OCI-LY7 (cell line): ENCODE measurements at regions not wholly inside any gene's neighbourhood (a gene's known extent, or its start where the extent isn't known, plus 50 kb on each side); places are given as distances from the start of the nearest gene placed in this dataset.

ENCODE experiments used
- BruUV-seq: library from RNA; stranded (reverse); fragments of 400-500 nt; replicated peaks from 2 replicates; lab custom pipeline; 2021; lab: Mats Ljungman, UMichigan
- CTCF ChIA-PET: fragments of 300-600 bp; sonication (Branson Sonifier 250); formaldehyde crosslinking; loops from one replicate; lab custom pipeline; 2022; ENCODE audit warnings: antibody characterized with exemption; ENCODE audit not compliant: unreplicated experiment; lab: Charles Lee
- POLR2A ChIA-PET: fragments of 300-600 bp; sonication (Branson Sonifier 250); formaldehyde crosslinking; loops from one replicate; lab custom pipeline; 2022; ENCODE audit warnings: antibody characterized with exemption; lab: Charles Lee
- DNase-seq: peaks from one replicate; pipeline ENCODE4 v3.0.0-alpha.2; 2015; ENCODE audit warnings: low spot score
- H2AFZ ChIP-seq: fragments of 200-600 bp; sonication (generic), shearing (Covaris generic); 2 replicates; pipeline ENCODE4 v1.6.1; 2014; ENCODE audit warnings: mild to moderate bottlenecking, antibody characterized with exemption, low read length, moderate library complexity
- H3K27ac ChIP-seq: fragments of 200-600 bp; sonication (generic); 2 replicates; pipeline ENCODE4 v1.5.1; 2014; ENCODE audit warnings: mixed run types, low read depth, mild to moderate bottlenecking, moderate library complexity, low read length, inconsistent platforms; ENCODE audit not compliant: poor library complexity, severe bottlenecking
- H3K36me3 ChIP-seq: fragments of 200-600 bp; sonication (generic); 2 replicates; pipeline ENCODE4 v1.6.1; 2014; ENCODE audit warnings: mild to moderate bottlenecking, antibody characterized with exemption, low read length, moderate library complexity, mixed read lengths; ENCODE audit not compliant: insufficient read depth
- H3K4me1 ChIP-seq: fragments of 200-600 bp; sonication (generic); 2 replicates; pipeline ENCODE4 v1.5.1; 2014; ENCODE audit warnings: mild to moderate bottlenecking, low read length; ENCODE audit not compliant: insufficient read depth, poor library complexity, severe bottlenecking
- H3K4me2 ChIP-seq: fragments of 200-600 bp; sonication (generic); 2 replicates; pipeline ENCODE4 v1.6.1; 2014; ENCODE audit warnings: mild to moderate bottlenecking, low read length
- H3K4me3 ChIP-seq: fragments of 200-600 bp; sonication (generic); 2 replicates; pipeline ENCODE4 v1.5.1; 2014; ENCODE audit warnings: mild to moderate bottlenecking, low read depth, low read length; ENCODE audit not compliant: poor library complexity, severe bottlenecking
- H3K79me2 ChIP-seq: fragments of 200-600 bp; sonication (generic); 2 replicates; pipeline ENCODE4 v1.6.1; 2016; ENCODE audit warnings: low read depth, mild to moderate bottlenecking, low read length, moderate library complexity, mixed read lengths; ENCODE audit not compliant: insufficient read depth
- H3K9me2 ChIP-seq: fragments of 200-600 bp; sonication (generic); 2 replicates; pipeline ENCODE4 v1.6.1; 2016; ENCODE audit warnings: mild to moderate bottlenecking, low read length, mixed read lengths; ENCODE audit not compliant: insufficient read depth
- H3K9me3 ChIP-seq: fragments of 200-600 bp; sonication (generic); 2 replicates; pipeline ENCODE4 v1.6.1; 2014; ENCODE audit warnings: mild to moderate bottlenecking, mixed run types, low read length, mixed read lengths
- H4K20me1 ChIP-seq: fragments of 200-600 bp; sonication (generic); 2 replicates; pipeline ENCODE4 v1.6.1; 2014; ENCODE audit warnings: mild to moderate bottlenecking, antibody characterized with exemption, low read length, moderate library complexity, mixed read lengths; ENCODE audit not compliant: insufficient read depth
- CTCF ChIP-seq: fragments of 200-600 bp; sonication (generic); conservative IDR thresholded peaks from 2 replicates; pipeline ENCODE4 v1.5.1; 2014; ENCODE audit warnings: mild to moderate bottlenecking, antibody characterized with exemption, low read length, moderate library complexity, mixed read lengths
- EZH2phosphoT487 ChIP-seq: fragments of 200-600 bp; sonication (generic); IDR thresholded peaks from 2 replicates; pipeline ENCODE4 v1.6.1; 2018; ENCODE audit warnings: low read depth, borderline replicate concordance, mild to moderate bottlenecking, mixed run types, antibody characterized with exemption, low read length, moderate library complexity, mixed read lengths
- intact Hi-C: fragments of 100-400 bp; cut with micrococcal nuclease; formaldehyde crosslinking; loops from one replicate; pipeline ENCODE4 v1.10.0; 2022; ENCODE audit not compliant: unreplicated experiment

- TF ChIP-seq EZH2phosphoT487 (no peak), CTCF (no peak)
- BruUV-seq, result no TSS peak
- DNase-seq, result no peak
- no peak overlapping the region for H3K27ac ChIP-seq
- H3K4me3 ChIP-seq, result no peak overlapping the region
- H3K36me3 ChIP-seq, result no peaks in the 10 kb centered on the region
- no peaks in the 10 kb centered on the region for H4K20me1 ChIP-seq
- no peaks in the 10 kb centered on the region for H3K9me3 ChIP-seq
- intact Hi-C loops, result no loop called here
- no peaks in the 10 kb centered on the region for H3K4me1 ChIP-seq
- H2AFZ ChIP-seq, result no peak overlapping the region
- ChIA-PET CTCF (no interaction called here), POLR2A (no interaction called here)
- no peaks in the 10 kb centered on the region for H3K9me2 ChIP-seq
- H3K4me2 ChIP-seq, result no peak overlapping the region
- H3K79me2 ChIP-seq, result no peaks in the 10 kb centered on the region
Observed at GRCh38 chr2:100670232-100670631, 107.4 kb downstream of the PDCL3 start.

GRCh38 chr2:100673115-100673514 is 110.3 kb downstream of the PDCL3 start:
- Histone ChIP-seq H3K36me3 (no peaks in the 10 kb centered on the region), H3K4me2 (no peak overlapping the region), H4K20me1 (no peaks in the 10 kb centered on the region), H3K4me1 (no peaks in the 10 kb centered on the region), H3K79me2 (no peaks in the 10 kb centered on the region), H3K9me2 (no peaks in the 10 kb centered on the region), H3K27ac (no peak overlapping the region), H3K9me3 (no peaks in the 10 kb centered on the region), H2AFZ (no peak overlapping the region), H3K4me3 (no peak overlapping the region)
- no TSS peak for BruUV-seq
- no peak for DNase-seq
- TF ChIP-seq EZH2phosphoT487, result no peak
- no peak for TF ChIP-seq CTCF
- intact Hi-C loops, result no loop called here
- CTCF ChIA-PET, result interaction anchor here (0.5 kb wide), 1 partner anchor 655 kb away, joined by 3 read pairs; no protein-coding TSS in a partner anchor
- POLR2A ChIA-PET, result no interaction called here

- ChIA-PET CTCF (interaction anchor here (0.5 kb wide), 1 partner anchor 654 kb away, joined by 3 read pairs; no protein-coding TSS in a partner anchor), POLR2A (no interaction called here)
- Histone ChIP-seq H3K27ac (no peak overlapping the region), H3K4me3 (no peak overlapping the region), H4K20me1 (no peaks in the 10 kb centered on the region), H3K36me3 (no peaks in the 10 kb centered on the region), H3K4me1 (no peaks in the 10 kb centered on the region), H3K79me2 (no peaks in the 10 kb centered on the region), H2AFZ (no peak overlapping the region), H3K9me3 (no peaks in the 10 kb centered on the region), H3K4me2 (no peak overlapping the region), H3K9me2 (no peaks in the 10 kb centered on the region)
- TF ChIP-seq CTCF, result no peak
- no peak for TF ChIP-seq EZH2phosphoT487
- no peak for DNase-seq
- intact Hi-C loops, result no loop called here
- BruUV-seq, result no TSS peak
Observed at GRCh38 chr2:100673691-100674485, 111.1 kb downstream of the PDCL3 start.
